NCI-H345 treated with DMSO at 0.1 percent for 48 hours (cell line): ENCODE measurements at regions not wholly inside any gene's neighbourhood (a gene's known extent, or its start where the extent isn't known, plus 50 kb on each side); places are given as distances from the start of the nearest gene placed in this dataset.
"Not testable (repeated sequence)": the region's sequence is repeated elsewhere in the genome, so short reads cannot be mapped to it uniquely, and the experiment has no call there.

Experiments used
- DNase-seq: peaks from one replicate; lab custom pipeline; 2025; ENCODE audit not compliant: unreplicated experiment; lab: John Stamatoyannopoulos, UW

- no peak for DNase-seq
Observed at GRCh38 chr1:29631836-29632805, 395.8 kb downstream of the PTPRU start.

GRCh38 chr1:29631361-29631760, 395.0 kb downstream of the PTPRU start:
- DNase-seq, result no peak

GRCh38 chr1:29630756-29631155, 394.4 kb downstream of the PTPRU start:
- no peak for DNase-seq

- no peak for DNase-seq
Observed at GRCh38 chr1:29629814-29630516, 393.6 kb downstream of the PTPRU start.

GRCh38 chr1:29629401-29629800, 393.1 kb downstream of the PTPRU start:
- no peak for DNase-seq

GRCh38 chr1:29628190-29628589, 391.9 kb downstream of the PTPRU start:
- DNase-seq, result no peak

GRCh38 chr1:29626726-29627125, 390.4 kb downstream of the PTPRU start:
- DNase-seq, result no peak

GRCh38 chr1:29626066-29626465, 389.7 kb downstream of the PTPRU start:
- no peak for DNase-seq

GRCh38 chr1:29625084-29625420, 388.7 kb downstream of the PTPRU start:
- DNase-seq, result no peak

- no peak for DNase-seq
Observed at GRCh38 chr1:29624320-29625083, 388.2 kb downstream of the PTPRU start.

- DNase-seq, result no peak
Observed at GRCh38 chr1:29623501-29623900, 387.2 kb downstream of the PTPRU start.

GRCh38 chr1:29621826-29622435, 385.6 kb downstream of the PTPRU start:
- no peak for DNase-seq

GRCh38 chr1:29620631-29621030, 384.3 kb downstream of the PTPRU start:
- DNase-seq, result no peak

GRCh38 chr1:29607236-29607635, 370.9 kb downstream of the PTPRU start:
- DNase-seq, result no peak

- DNase-seq, result not testable (repeated sequence)
Observed at GRCh38 chr1:29604796-29605195, 368.5 kb downstream of the PTPRU start.

- DNase-seq, result no peak
Observed at GRCh38 chr1:29603622-29604021, 367.3 kb downstream of the PTPRU start.

- no peak for DNase-seq
Observed at GRCh38 chr1:29602203-29602602, 365.9 kb downstream of the PTPRU start.

- DNase-seq, result no peak
Observed at GRCh38 chr1:29601021-29601420, 364.7 kb downstream of the PTPRU start.

GRCh38 chr1:29599826-29600225, 363.5 kb downstream of the PTPRU start:
- DNase-seq, result no peak

GRCh38 chr1:29599071-29599470, 362.7 kb downstream of the PTPRU start:
- DNase-seq, result no peak

- DNase-seq, result no peak
Observed at GRCh38 chr1:29597861-29598260, 361.5 kb downstream of the PTPRU start.
